ENCODE measurements at regions not wholly inside any gene's neighbourhood (a gene's known extent, or its start where the extent isn't known, plus 50 kb on each side); places are given as distances from the start of the nearest gene placed in this dataset.
"Not testable (repeated sequence)": the region's sequence is repeated elsewhere in the genome, so short reads cannot be mapped to it uniquely, and the experiment has no call there.

GRCh38 chr4:141290771-141291170 is 70.1 kb downstream of the ZNF330 start:
- no peaks in the 10 kb centered on the region for H3K27me3 ChIP-seq
- no peak overlapping the region for H3K4me3 ChIP-seq
- no peak for DNase-seq
- H3K9me3 ChIP-seq: 0 out of 2 replicates have a peak, but pooled peaks cover 4% of the 10 kb centered on the region
- H3K36me3 ChIP-seq: no peaks in the 10 kb centered on the region

- H3K4me3 ChIP-seq: no peak overlapping the region
- H3K27me3 ChIP-seq: no peaks in the 10 kb centered on the region
- H3K36me3 ChIP-seq: no peaks in the 10 kb centered on the region
- DNase-seq: no peak
- 0 out of 2 replicates have a peak, but pooled peaks cover 4% of the 10 kb centered on the region for H3K9me3 ChIP-seq
Observed at GRCh38 chr4:141294306-141294705, 73.6 kb downstream of the ZNF330 start.

GRCh38 chr4:141301216-141301615 is 80.5 kb downstream of the ZNF330 start:
- DNase-seq: no peak
- Histone ChIP-seq H3K4me3 (no peak overlapping the region), H3K9me3 (no peaks in the 10 kb centered on the region), H3K27me3 (no peaks in the 10 kb centered on the region), H3K36me3 (no peaks in the 10 kb centered on the region)

- no peaks in the 10 kb centered on the region for H3K9me3 ChIP-seq
- H3K27me3 ChIP-seq: no peaks in the 10 kb centered on the region
- no peak for DNase-seq
- no peak overlapping the region for H3K4me3 ChIP-seq
- no peaks in the 10 kb centered on the region for H3K36me3 ChIP-seq
Observed at GRCh38 chr4:141302924-141303323, 82.2 kb downstream of the ZNF330 start.

- no peaks in the 10 kb centered on the region for H3K9me3 ChIP-seq
- DNase-seq: no peak
- H3K4me3 ChIP-seq: no peak overlapping the region
Observed at GRCh38 chr4:141304346-141304745, 83.7 kb downstream of the ZNF330 start.

GRCh38 chr4:141306331-141306730 is 85.6 kb downstream of the ZNF330 start:
- no peak for DNase-seq
- no peaks in the 10 kb centered on the region for H3K36me3 ChIP-seq
- H3K9me3 ChIP-seq: no peaks in the 10 kb centered on the region
- H3K27me3 ChIP-seq: no peaks in the 10 kb centered on the region
- H3K4me3 ChIP-seq: no peak overlapping the region

More at GRCh38 chr4:141304346-141304745, 83.7 kb downstream of the ZNF330 start:
- no peaks in the 10 kb centered on the region for H3K36me3 ChIP-seq
- H3K27me3 ChIP-seq: no peaks in the 10 kb centered on the region

- H3K4me3 ChIP-seq: no peak overlapping the region
- H3K9me3 ChIP-seq: no peaks in the 10 kb centered on the region
- no peaks in the 10 kb centered on the region for H3K27me3 ChIP-seq
- no peaks in the 10 kb centered on the region for H3K36me3 ChIP-seq
- peak; percentile 17 for DNase-seq
Observed at GRCh38 chr4:141307241-141307689, 86.6 kb downstream of the ZNF330 start.

- H3K4me3 ChIP-seq: no peak overlapping the region
- H3K9me3 ChIP-seq: no peaks in the 10 kb centered on the region
- no peaks in the 10 kb centered on the region for H3K36me3 ChIP-seq
- no peak for DNase-seq
- no peaks in the 10 kb centered on the region for H3K27me3 ChIP-seq
Observed at GRCh38 chr4:141309874-141310273, 89.2 kb downstream of the ZNF330 start.

GRCh38 chr4:141311246-141312204 is 90.8 kb downstream of the ZNF330 start:
- Histone ChIP-seq H3K27me3 (no peaks in the 10 kb centered on the region), H3K36me3 (no peaks in the 10 kb centered on the region), H3K9me3 (no peaks in the 10 kb centered on the region), H3K4me3 (no peak overlapping the region)
- DNase-seq: no peak

GRCh38 chr4:141314627-141315026 is 93.9 kb downstream of the ZNF330 start:
- no peaks in the 10 kb centered on the region for H3K36me3 ChIP-seq
- no peaks in the 10 kb centered on the region for H3K27me3 ChIP-seq
- no peak overlapping the region for H3K4me3 ChIP-seq
- no peak for DNase-seq
- no peaks in the 10 kb centered on the region for H3K9me3 ChIP-seq

GRCh38 chr4:141328560-141329173 is 108.0 kb downstream of the ZNF330 start:
- Histone ChIP-seq H3K4me3 (no peak overlapping the region), H3K9me3 (no peaks in the 10 kb centered on the region), H3K36me3 (no peaks in the 10 kb centered on the region), H3K27me3 (no peaks in the 10 kb centered on the region)
- no peak for DNase-seq

GRCh38 chr4:141329174-141329569 is 108.5 kb downstream of the ZNF330 start:
- H3K36me3 ChIP-seq: no peaks in the 10 kb centered on the region
- DNase-seq: no peak
- no peaks in the 10 kb centered on the region for H3K27me3 ChIP-seq
- H3K9me3 ChIP-seq: no peaks in the 10 kb centered on the region
- H3K4me3 ChIP-seq: no peak overlapping the region

GRCh38 chr4:141330616-141331015 is 109.9 kb downstream of the ZNF330 start:
- no peaks in the 10 kb centered on the region for H3K36me3 ChIP-seq
- no peaks in the 10 kb centered on the region for H3K9me3 ChIP-seq
- H3K4me3 ChIP-seq: no peak overlapping the region
- DNase-seq: no peak
- no peaks in the 10 kb centered on the region for H3K27me3 ChIP-seq

- no peaks in the 10 kb centered on the region for H3K27me3 ChIP-seq
- no peak overlapping the region for H3K4me3 ChIP-seq
- H3K9me3 ChIP-seq: no peaks in the 10 kb centered on the region
Observed at GRCh38 chr4:141331534-141332358, 111.1 kb downstream of the ZNF330 start.

GRCh38 chr4:141332359-141333181 is 111.9 kb downstream of the ZNF330 start:
- DNase-seq, H3K9me3 ChIP-seq, H3K27me3 ChIP-seq, H3K36me3 ChIP-seq, H3K4me3 ChIP-seq: not testable (repeated sequence)

More at GRCh38 chr4:141331534-141332358, 111.1 kb downstream of the ZNF330 start:
- no peaks in the 10 kb centered on the region for H3K36me3 ChIP-seq
- no peak for DNase-seq
